Hematopoietic multipotent progenitor cell treated with erythropoietin and hydrocortisone succinate and interleukin-3 and kit ligand, for 6 days (in vitro differentiated cells): ENCODE measurements at regions not wholly inside any gene's neighbourhood (a gene's known extent, or its start where the extent isn't known, plus 50 kb on each side); places are given as distances from the start of the nearest gene placed in this dataset.
"Not testable (repeated sequence)": the region's sequence is repeated elsewhere in the genome, so short reads cannot be mapped to it uniquely, and the experiment has no call there.

Experiments used
- DNase-seq: peaks from one replicate; pipeline ENCODE4 v3.0.0-alpha.2; 2015

DNA sequence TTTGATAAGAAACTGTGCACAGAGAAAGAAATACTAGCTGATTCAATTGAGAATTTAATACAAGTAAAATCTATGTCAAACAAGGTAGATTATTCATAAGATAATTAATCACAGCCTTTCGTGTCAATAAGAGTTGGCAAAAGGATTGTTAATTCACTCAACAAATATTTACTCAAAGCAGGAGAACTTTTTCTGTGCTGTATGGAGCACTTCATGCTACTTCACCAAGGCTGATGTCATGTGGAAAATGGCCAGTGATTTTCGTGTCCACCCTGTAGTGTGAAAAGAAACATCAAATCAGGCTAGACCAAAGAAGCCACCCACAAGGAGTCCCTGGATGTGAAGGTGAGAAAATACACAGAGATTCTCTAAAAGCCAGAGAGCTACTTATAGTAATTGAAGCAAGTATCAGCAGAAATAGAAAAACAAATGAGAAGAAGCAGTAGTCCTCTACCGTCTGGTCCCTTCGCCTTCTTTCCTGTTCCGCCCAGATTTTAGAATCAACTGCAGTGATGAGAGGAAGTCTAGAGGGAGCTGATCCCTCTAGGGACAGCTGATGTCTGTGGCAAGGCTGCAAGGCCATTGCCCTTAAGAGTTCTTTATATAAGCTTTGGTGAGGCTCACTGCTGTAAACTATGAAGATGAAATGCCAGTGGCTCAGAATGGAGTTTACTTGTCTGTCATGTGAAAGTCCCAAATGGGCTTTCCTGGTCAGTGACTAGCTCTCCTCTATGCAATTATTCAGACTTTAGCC is 201.3 kb upstream of the APCDD1 start:
- DNase-seq = no peak

DNA sequence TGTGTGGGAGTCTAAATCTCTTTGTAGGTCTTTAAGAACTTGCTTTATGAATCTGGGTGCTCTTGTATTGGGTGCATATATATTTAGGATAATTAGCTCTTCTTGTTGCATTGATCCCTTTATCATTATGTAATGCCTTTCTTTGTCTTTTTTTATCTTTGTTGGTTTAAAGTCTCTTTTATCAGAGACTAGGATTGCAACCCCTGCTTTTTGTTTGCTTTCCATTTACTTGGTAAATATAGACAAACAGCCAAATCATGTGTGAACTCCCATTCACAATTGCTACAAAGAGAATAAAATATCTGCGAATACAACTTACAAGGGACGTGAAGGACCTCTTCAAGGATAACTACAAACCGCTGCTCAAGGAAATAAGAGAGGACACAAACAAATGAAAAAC is 198.2 kb upstream of the APCDD1 start:
- DNase-seq = not testable (repeated sequence)

DNA sequence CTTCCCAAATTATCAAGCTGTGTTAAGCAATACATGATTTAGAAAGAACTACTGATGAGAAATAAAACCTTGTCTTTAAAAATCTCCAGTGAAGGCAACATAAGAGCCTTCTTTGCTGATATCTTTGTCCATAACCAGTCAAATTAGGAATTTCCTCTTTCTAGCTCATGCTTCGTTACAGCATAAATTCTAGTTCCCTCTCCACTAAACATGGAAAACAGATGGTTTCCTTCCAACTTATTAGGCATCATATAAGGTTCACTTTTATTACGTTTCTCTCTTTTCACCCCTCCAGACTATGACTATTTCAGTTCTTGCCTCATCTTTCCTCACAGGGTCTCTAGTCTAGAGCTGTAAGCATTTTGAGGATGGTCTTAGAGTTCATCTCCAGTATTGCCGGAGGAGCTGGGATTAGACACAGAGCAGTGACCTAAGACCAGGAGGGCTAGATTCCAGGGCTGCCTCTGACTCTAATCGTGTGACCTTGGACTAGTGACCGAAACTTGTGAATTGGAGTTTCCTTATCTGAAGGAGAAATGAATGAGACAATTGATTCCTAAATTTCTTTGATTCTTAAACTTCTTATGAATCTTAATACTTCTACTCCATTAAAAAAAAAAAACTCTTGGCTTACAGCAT is 195.5 kb upstream of the APCDD1 start:
- DNase-seq = no peak

DNA sequence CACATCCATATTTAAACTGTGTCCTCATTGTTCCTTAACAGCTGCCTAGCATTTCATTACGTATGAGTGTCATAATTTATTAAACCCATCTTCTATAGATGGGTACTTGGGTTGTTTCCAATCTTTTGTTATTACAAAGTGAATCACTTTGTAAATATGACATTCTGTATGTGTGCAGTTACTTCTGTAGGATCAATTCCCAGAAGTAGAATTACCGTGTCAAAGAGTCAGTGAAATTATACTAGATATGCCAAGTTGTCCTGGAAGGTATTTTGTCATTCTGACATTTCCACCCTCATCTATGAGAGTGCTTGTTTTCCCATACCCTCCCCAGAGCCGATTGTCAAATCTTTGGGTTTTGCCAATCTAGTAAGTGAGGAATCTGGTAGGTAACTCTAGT is 194.5 kb upstream of the APCDD1 start:
- no peak for DNase-seq

DNA sequence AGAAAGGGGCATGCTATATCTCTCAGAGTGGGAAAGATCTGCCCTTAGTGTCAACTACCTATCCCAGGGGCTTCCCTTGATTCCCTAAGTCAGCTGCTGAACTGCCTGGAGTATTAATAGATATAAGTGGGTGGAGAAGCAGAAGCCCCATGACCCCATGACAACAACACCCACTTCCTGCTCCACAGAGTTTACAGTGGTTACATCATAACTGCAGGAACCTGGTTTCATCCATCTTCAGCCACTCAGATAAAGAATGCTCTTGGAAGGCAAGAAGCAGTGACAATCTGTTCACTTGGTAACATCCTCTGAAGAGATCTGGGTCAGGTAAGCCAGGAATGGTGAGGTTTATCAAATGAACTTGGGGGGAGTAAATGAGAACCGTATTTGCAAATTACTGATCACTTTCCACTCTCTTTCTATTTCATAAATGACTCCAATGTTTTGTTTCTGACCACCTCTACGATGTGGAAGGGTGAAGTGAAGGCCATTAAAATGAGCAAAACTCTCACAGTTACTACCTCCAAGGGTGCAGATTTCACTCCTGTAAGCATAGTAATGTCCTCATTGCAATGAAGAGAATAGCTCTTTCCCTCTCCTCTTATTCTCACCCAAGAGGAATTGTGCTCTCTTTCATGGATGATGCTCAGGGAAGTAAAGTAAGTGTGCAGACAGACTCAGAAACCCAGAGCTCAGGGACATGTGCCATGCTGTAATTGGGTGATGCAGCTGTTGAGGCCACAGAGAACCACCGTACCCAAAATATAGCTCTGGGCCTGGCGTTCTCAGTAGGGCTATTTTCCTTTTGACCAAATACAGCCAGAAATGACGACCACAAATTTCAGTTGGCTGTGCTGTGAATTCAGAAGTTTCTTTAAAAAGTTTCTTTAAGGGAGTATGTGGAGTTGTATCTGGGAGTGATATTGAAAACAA is 192.8 kb upstream of the APCDD1 start:
- DNase-seq = peak; percentile 14

DNA sequence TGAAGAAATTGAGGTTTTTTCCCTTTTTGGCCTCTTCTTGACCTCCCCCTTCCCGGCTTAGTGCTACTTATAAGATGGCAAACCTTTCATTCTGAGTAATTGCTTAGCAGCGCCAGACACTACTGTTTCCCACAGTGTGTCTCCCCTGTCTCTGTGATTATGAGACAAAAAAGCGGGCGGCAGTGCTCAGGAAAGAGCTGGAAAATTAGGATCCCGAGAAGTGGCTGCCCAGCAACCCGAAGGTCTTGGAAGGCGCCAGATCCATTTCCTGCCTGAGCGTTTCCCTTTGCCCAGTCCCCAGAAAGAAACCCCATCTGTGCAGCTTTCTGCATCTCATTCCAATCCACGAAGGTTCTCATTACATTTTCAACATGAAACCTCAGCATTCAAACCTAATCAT is 191.9 kb upstream of the APCDD1 start:
- no peak for DNase-seq

DNA sequence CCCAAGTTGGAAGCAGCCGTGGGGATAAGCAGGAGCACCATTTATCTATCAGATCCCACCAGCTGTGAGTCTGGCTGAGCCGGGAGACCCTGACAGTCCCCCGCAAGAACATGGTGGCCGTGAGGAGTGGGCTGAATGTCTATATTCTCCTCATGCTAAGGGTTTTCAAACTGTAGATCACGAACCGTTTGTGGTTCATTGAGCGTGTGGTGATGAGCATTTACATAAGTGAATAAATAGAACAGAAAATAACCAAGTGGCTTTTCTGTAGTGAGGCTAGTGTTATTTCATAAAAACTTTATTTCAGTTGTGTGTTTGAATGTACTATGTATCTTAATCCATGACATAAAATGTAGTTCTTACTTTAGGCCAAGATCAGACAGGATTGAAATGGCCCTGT is 190.2 kb upstream of the APCDD1 start:
- no peak for DNase-seq

DNA sequence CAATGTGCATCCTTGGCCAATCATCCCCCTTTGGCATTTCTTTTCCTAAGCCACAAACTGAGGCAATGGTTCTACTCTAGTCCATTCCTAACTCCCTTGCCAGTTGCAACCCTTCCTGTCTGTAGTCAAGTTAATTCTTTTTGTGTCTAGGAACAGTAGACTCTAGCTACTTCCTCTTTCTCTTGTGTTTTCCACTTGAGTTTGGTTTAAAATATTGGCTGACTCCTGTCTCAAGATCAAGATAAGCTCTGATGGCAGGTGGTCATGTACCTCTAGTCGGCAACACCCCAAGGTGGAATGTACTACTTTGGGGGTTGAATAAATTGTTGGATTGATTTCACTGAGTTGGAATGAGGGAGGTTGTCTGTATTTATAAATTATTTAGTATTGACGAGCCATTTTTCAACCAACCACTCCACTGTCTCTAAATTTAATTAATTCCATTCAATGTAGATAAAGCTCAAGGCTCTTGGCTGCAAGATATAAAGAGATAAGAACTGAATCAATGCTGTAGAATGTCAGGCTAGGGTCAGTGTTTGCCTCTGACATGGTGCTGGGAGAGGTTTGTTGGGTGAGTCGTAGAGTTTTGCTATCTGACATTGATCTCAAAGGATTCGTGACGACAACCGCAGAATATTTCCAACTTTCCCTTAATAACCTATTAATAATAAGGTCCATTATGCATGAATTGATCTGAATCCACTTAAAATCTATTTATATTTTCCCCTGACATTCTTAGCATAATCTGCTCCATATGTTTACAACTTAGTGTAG is 188.7 kb upstream of the APCDD1 start:
- DNase-seq = peak; percentile 35

DNA sequence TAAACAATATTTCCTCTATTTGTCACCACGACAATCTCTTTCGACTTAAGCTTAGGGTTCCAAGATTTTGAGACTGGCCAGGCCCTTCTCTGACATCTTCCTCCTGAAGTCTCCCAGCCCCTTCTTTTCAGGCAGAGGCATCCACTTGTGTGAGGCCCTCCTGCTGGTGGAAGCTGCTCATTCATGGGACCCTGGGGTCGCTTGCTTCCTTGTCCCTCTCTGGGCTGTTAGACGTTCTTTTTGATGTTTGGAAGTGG is 188.2 kb upstream of the APCDD1 start:
- DNase-seq = no peak

DNA sequence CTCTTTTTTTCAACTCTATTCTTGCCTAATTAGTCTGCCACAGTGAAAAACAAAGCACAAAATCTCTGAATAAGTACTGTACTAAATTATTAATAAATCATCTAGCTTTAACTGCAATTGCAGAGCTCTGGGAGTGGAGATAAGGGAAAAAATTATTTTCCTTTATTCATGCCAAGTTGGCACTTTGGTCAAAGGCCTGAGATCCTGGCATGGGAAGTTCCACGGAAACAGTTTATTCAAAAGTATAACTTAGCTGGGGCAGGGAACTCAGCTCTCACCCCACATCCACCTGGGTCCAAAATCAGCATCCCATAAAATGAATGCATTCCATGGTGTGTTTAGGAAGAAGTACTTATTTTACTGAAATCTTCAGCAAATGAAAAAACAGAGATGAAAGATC is 185.2 kb upstream of the APCDD1 start:
- DNase-seq = no peak

DNA sequence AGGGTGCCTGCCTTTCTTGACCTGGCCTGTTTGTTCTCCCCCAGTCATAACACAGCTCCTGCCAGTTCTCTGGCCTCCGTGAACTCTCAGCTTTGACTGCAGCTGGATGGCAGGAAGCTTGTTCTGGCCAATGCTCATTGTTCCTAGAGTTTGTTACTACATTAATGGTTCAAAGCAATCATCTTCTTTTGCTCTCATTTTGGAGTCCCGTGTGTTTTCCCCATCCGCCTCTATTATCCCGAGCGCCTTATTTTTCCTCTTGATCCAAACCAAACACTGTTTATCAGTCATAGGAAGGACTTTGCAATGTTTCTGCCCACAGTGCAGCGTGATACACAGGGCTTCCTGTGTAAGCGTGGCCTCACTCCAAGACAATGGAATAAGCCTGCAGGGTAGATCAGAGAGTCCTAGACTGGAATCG is 184.3 kb upstream of the APCDD1 start:
- DNase-seq = no peak

DNA sequence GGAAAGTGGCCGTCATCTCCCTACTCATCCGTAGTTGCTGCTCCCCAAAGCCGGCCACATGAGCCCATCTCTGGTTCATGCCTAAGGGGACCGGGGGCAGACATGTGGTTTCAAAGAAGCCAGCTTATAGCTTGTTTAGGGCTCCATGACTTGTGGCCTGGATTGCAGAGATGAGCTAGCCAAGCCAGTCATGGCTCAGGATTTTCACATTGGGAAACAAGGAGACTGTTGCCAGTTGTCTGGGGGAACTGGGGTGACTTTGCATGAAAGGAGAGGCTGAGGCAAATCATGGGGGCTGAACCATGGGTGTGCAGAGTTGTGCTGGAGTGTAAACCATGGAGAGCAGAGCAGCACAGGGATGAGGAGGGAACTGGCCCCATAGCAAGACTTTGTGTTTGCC is 183.0 kb upstream of the APCDD1 start:
- DNase-seq = no peak

DNA sequence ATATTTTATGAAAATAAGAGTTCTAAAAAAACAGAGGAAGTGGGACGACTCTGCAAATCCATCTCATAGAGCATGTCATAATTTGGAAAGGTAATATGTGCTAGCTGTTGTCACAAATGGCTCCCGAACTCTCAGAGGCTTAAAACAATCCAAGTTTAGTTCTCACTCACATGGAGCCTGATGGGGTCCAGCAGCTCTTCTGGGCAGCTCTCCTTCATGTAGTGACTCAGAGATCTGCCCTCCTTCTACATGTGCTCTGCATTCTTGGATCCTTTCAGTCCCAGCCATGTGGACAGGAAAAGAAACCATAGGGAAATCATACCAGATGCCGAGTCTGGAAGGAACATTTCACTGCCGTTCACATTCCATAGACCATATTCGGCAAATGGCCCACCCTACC is 180.1 kb upstream of the APCDD1 start:
- DNase-seq = no peak

DNA sequence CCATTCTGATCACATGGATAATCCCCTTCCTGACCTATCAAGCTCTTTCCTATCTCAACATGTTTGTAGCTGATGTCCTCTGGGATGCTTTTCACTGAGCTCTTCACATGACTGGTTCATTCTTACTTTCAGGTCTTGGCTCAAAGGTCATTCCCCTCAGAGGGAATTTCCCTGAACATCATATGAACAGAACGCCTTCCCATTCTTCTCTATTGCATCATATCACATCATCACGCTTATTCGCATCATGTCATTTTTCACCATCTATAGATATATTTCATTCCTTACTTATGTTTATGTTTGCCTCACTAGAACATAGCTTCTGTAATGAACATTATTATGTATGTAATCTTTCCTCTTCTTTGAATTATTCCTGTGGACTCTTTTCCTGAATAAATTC is 178.9 kb upstream of the APCDD1 start:
- no peak for DNase-seq

DNA sequence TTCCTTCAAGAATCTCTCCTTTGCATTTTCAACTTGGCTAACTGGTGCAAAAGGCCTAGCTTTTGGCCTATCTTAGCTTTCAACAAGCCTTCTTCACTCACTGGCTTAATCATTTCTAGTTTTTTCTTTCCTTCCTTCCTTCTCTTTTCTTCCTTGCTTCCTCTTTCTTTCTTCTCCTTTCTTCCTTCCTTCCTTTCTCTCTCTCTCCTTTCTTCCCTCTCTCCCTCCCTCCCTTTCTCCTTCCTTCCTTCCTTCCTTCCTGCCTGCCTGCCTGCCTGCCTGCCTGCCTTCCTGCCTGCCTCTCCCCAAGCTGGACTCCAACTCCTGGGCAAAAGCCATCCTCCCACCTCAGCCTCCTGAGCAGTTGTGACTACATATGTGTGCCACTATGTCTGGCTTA is 176.2 kb upstream of the APCDD1 start:
- no peak for DNase-seq

DNA sequence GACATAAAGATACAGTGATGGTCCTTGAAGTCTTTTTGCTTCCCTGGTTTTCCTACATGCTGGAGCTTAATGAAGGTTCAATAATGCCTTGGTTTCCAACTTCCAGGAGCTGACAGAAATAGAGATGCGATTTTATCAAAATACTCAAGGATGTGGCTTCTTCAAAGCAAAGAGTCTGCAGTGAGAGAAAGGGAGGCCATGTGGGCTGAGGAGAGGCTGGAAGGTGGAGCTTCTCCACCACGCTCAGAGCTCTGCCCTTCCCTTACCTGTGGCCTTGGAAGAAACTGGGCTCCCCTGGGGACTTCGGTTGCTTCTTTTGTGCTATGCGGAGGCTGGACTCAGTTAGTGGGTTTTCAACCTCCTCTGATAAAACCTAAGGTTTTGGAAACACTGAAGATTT is 175.0 kb upstream of the APCDD1 start:
- DNase-seq = no peak

DNA sequence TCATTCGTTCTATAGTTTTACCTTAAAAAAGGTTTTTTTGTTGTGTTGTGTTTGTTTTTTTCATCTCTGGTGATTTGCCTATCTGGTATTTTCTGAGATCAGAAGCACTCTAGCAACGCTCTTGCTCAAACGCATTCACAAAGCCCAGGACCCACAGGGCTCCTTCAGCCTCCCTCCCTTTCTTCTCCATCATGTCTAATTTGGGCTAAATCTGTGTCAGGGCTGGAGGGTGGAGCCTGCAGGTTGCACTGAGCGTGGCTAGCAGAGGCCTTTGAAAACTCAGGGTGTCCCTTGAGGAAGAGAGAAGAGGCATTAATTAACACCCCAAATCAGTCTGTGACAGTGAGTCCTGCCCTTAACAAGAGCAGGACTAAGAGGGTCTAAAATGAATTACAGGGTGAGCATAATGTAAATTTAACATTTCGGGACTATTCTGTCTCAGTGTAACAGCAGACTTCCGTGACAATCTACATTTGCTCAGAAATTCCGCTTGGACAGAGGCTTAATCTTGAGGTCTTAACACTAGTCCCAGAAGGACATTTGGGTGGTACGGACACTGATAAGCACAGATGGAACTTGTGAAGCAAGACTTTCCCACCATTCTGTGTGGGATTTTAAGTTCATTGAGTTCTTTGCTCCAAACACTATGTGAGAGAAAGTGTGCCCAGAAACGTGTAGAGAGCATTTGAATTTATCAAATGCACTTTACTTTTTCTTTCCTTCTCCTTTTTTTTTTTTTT is 174.4 kb upstream of the APCDD1 start:
- DNase-seq = no peak

DNA sequence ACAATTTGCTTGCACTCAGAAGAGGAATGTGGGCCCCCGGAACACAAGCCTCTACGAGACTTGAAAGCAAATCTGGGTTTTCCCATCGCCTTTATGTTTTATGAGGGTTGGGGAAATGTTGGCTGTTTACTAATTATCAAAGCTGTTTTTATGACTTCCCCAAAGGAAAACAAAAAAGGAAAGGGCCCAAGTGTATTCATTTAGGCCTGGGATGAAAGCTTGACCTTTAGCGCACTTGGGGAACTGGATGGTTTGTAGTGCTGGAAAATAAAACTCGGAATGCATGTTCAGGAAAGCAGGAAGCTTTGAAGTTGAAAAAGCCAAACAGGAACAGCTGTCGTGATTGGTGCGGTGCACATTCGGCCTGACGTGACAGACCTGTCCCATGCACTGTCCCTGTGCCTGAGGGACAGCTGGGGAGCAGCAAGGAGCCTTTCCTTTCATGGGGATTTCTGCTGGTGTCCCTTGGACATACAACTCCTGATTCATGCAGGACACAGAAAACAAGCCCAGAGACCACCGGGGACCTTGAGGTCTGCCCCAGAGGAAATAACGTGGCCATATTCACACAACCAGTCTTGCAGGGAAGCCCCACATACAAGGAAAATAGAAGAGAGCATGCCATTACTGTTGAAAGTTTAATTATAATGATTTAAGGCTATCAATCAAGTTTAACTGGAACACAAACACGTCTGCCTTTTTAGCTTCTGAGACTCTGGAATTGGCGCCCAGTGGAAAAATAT is 169.7 kb upstream of the APCDD1 start:
- no peak for DNase-seq

DNA sequence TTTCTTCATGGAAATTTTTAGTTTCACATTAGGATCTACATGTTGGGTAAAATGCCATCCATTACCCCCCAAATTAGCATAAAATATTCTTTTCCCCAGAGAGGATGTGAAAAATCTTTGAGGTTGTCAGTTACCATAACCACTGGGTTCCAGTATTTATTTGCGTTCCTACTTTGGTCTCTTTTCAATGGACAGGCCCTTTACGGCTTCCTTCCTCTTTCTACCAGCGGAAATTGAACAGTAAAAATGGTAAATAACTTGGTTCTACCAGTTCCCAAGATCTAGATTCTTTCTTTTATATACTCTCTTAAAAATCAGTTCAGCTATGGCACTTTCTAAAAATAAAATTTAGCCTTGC is 169.2 kb upstream of the APCDD1 start:
- DNase-seq = peak; percentile 27

DNA sequence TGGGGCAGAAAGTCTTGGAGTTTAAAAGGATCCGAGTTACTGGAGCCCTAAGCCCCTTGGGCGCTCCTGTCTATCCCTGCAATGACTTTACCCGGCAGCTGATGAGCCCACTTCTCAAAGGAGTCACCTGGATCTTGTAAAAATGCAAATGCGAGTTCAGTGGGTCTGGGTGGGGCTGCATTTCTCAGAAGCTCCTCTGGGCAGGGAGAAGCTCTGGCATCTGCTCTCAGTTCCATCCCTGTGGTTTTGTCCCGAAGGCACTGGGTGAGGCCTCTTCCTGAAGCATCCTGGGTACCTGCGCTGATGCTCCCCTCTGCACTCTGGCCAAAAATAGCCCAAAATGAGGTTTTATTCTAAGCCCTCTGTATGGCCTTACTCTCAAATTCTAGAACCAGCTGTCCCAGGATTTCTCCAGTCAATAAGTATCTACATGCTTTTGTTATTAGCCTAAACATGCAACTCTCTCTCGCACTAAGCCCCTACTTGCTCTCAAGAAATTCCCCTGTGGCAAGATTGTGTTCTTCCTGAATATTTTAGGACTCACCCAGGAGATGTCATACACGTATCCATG is 167.8 kb upstream of the APCDD1 start:
- DNase-seq = no peak

DNA sequence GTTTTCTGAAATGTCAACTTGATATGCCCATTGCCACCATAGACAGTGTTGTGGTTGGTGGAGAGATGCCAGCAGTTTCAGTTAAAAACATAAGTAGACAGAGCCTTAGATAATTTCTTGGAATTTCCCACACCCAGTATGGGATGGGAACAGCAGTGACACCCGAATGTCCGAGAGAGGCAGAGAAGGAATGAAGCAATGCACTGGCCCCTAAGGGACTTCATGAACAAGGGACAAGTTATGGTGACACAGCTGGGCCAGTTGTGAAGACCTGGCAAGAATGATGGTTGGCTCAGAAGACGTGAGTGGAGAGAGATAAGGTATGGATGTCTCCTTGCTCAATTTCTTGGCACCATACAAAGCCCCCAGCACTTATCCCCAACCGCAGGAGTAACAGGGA is 165.2 kb upstream of the APCDD1 start:
- DNase-seq = no peak
